ENCODE measurements at regions not wholly inside any gene's neighbourhood (a gene's known extent, or its start where the extent isn't known, plus 50 kb on each side); places are given as distances from the start of the nearest gene placed in this dataset.

GRCh38 chr16:63575041-63575440, 1538.8 kb upstream of the CDH8 start:
- DNase-seq = no peak

GRCh38 chr16:63568164-63568563, 1531.9 kb upstream of the CDH8 start:
- no peak for DNase-seq

- DNase-seq = no peak
These were observed 1527.7 kb upstream of the CDH8 start for GRCh38 chr16:63563819-63564505.

GRCh38 chr16:63553980-63554379, 1517.7 kb upstream of the CDH8 start:
- DNase-seq = no peak

GRCh38 chr16:63539276-63539675, 1503.0 kb upstream of the CDH8 start:
- no peak for DNase-seq

- no peak for DNase-seq
These were observed 1494.7 kb upstream of the CDH8 start for GRCh38 chr16:63530974-63531373.

- DNase-seq = no peak
These were observed 1494.0 kb upstream of the CDH8 start for GRCh38 chr16:63530208-63530607.

- no peak for DNase-seq
These were observed 1491.2 kb upstream of the CDH8 start for GRCh38 chr16:63527404-63527803.

GRCh38 chr16:63516394-63516793, 1480.2 kb upstream of the CDH8 start:
- no peak for DNase-seq

GRCh38 chr16:63512910-63513309, 1476.7 kb upstream of the CDH8 start:
- no peak for DNase-seq

- DNase-seq = no peak
These were observed 1461.2 kb upstream of the CDH8 start for GRCh38 chr16:63497408-63497807.

- no peak for DNase-seq
These were observed 1460.0 kb upstream of the CDH8 start for GRCh38 chr16:63496282-63496681.

GRCh38 chr16:63488955-63489354, 1452.7 kb upstream of the CDH8 start:
- no peak for DNase-seq

GRCh38 chr16:63481060-63481459, 1444.8 kb upstream of the CDH8 start:
- DNase-seq = no peak

- DNase-seq = no peak
These were observed 1437.5 kb upstream of the CDH8 start for GRCh38 chr16:63473725-63474124.

- DNase-seq = no peak
These were observed 1431.3 kb upstream of the CDH8 start for GRCh38 chr16:63467513-63467912.

GRCh38 chr16:63462316-63462715, 1426.1 kb upstream of the CDH8 start:
- DNase-seq = no peak

- DNase-seq = peak; percentile 34
These were observed 1425.1 kb upstream of the CDH8 start for GRCh38 chr16:63461248-63461841.

GRCh38 chr16:63458846-63459245, 1422.6 kb upstream of the CDH8 start:
- DNase-seq = peak; percentile 85

- DNase-seq = no peak
These were observed 1421.6 kb upstream of the CDH8 start for GRCh38 chr16:63457869-63458268.

- DNase-seq = no peak
These were observed 1417.0 kb upstream of the CDH8 start for GRCh38 chr16:63453261-63453660.

- peak; percentile 40 for DNase-seq
These were observed 1410.9 kb upstream of the CDH8 start for GRCh38 chr16:63447121-63447520.

GRCh38 chr16:63442246-63442645, 1406.0 kb upstream of the CDH8 start:
- no peak for DNase-seq

- no peak for DNase-seq
These were observed 1390.1 kb upstream of the CDH8 start for GRCh38 chr16:63426275-63426870.

- no peak for DNase-seq
These were observed 1386.5 kb upstream of the CDH8 start for GRCh38 chr16:63422715-63423114.

Measured in NCI-H510A treated with DMSO at 0.1 percent for 48 hours (cell line).